Stimulated activated CD8-positive, alpha-beta memory T cell treated with anti-CD3 and anti-CD28 coated beads, Interleukin-4, amount 100 ng/mL, for 1 hour (primary cell): ENCODE measurements at regions not wholly inside any gene's neighbourhood (a gene's known extent, or its start where the extent isn't known, plus 50 kb on each side); places are given as distances from the start of the nearest gene placed in this dataset.

Source experiments
- DNase-seq, 2 donors: peaks; one replicate each; pipeline ENCODE4 v3.0.0-alpha.2; 2020; ENCODE audit warnings: low read depth in 2 of 2, low spot score in 1 of 2

GRCh38 chr22:48667289-48667688, 1160.4 kb downstream of the BRD1 start:
- DNase-seq = no peak

DNA sequence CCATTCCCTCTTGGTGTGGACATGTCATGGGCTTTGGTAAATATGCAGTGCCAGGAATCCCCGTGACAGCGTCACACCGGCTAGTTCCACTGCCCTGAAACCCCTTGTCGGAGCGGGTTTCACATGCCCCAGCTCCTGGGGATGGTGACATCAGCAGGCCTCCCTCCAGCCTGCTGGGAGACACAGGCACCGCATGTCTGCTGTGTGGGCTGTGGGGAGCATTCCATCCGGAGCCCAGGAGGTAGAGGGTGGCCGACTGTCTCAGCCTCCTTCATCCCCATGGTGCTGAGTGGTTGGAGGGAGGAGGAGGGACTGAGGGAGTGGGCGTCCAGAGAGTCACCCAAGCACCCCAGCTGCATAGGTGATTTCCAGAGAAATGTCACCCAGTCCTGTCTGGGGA, 1161.1 kb downstream of the BRD1 start:
- DNase-seq = no peak

- DNase-seq = no peak
These were observed 1162.2 kb downstream of the BRD1 start for GRCh38 chr22:48665311-48665995.

DNA sequence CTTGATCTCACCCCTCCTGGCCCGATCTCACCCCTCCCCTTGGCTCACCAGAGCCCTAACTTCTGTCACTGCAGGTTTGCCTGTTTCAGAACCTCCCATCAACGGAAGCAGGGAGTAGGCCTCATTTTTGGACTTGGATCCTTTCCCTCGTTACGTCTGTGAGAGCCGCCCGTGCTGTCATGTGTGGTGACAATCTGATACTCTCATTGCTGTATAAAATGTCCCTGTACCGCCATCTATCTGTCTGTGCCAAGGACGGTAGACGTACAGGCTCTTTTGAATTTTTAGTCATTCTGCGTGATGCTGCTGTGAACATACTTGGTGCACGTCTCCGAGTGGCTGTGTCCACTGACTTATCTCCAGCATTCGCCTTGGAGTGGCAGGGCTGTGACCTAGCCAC, 1163.1 kb downstream of the BRD1 start:
- DNase-seq = no peak

GRCh38 chr22:48663297-48663696, 1164.4 kb downstream of the BRD1 start:
- DNase-seq = no peak

GRCh38 chr22:48662476-48663135, 1165.1 kb downstream of the BRD1 start:
- DNase-seq = no peak

DNA sequence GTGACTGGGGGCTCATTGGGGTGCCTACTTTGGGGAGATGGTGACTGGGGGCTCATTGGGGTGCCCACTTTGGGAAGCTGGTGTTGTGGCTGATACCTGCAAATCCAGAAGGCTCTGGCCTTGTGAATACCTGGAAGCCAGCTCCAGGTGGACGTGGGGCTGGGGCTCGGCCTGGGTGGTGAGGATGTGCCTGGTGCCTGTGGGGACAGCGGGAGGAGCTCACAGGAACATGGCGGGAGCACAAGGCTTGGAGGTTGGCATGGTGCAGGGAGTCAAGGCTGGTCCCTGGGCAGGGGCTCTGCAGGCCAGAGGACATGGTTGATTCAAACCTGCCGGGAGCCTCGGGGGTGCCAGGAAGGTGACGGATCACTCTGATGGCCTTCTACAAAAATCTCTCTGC, 1165.7 kb downstream of the BRD1 start:
- DNase-seq = no peak

DNA sequence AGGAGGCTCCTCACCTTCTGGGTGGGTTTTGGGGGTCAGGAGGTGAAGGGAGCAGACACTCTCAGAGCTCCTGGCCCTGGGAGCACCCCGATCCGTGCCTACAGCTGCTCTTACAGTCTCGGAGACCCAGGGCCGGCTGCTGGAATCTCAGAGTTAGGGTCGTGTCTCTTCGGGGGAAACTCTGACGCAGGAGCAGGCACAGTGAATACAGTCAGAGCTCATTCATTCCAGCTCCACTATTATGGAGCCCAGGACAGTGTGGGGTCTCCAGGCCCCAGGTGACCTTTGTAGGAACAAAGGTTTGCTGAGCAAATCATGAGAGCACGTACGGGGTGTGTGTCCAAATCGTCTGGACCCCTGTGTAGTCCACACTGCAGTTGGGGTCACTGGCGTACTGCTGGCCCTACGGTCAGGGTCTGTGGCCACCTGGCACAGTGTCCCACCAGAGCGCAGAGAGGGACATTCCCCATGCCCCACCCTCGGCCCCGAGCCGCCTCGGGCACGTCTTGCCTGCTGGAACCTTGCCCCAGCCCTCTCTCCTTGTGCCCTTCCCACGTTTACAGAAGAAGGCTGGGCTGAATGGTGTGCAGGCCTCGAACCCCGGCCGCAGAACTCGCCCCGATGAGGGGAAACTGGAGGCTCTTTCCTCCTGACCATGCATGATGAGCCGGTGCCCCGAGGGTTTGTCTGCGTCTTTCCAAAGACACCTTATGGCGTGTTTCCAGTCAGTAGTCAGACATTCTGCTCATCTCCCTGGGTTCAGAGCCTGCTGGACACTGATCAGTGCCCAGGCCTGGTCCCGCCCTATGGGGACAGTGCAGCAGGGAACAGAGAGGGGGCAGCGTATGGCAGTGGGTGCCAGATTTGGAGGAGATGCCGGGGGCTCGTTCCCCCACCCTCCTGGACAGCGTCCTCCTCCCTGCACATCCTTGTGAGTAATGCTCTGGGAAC, 1166.6 kb downstream of the BRD1 start:
- DNase-seq = no peak

DNA sequence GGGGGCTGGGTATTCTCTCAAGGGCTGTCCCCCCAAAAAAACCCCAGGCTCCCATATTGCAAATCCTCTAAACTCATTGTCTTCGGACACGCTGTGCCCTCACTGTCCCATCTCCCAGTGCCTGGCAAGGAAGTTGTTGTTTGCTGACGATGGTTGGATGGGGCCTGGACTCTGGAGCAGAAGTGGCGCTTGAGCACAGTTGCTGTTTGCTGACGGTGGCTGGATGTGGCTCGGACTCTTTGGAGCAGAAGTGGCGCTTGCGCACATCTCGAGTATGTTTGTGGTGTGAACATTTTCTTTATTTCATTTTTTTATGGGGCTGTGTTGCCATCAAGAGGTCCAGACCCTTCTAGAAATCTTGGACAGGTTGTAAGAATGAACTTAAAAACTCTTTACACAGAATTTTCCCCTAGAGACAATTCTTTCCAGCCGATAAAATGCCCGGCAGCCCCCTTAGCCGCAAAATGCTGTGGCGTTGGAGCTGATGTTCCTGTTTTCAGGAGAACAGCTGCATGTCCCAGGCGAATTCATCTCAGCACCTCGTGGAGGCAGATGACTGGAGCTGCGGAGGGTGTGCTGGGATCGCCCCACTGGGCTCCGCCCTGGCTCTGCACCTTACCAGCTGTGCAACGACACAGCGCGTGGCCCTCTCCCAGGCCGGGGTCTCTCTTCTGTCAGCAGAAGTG, 1167.4 kb downstream of the BRD1 start:
- no peak for DNase-seq

DNA sequence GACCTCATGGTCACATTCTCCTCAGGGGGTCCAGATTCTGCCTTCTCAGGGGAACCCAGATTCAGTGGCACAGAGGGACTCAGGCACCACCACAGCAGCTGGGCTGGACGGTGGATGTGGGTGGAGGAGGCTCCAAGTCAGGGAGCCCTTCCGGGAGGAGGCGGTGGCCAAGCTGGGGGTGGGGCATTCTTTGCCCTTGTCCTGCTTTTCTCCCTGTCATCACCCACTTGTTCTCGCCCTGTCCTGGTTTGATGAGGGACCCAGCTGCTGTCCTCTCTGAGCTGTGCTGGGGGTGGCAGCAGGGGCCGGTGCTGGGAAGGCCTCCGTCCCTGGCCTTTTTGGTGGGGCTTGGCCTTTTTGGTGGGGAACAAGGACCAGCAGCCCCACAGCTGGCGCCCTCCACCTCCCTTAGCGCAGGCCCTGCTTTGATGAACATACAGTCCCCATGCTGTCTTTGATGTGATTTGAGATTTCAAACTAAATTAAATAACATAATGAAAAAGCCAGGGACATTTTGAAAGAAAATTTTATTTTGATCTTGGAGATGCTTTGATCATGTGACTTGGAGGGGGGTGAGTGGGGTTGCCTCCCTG, 1168.2 kb downstream of the BRD1 start:
- DNase-seq = no peak

GRCh38 chr22:48658871-48659270, 1168.8 kb downstream of the BRD1 start:
- DNase-seq = no peak

GRCh38 chr22:48658246-48658645, 1169.4 kb downstream of the BRD1 start:
- DNase-seq = no peak

DNA sequence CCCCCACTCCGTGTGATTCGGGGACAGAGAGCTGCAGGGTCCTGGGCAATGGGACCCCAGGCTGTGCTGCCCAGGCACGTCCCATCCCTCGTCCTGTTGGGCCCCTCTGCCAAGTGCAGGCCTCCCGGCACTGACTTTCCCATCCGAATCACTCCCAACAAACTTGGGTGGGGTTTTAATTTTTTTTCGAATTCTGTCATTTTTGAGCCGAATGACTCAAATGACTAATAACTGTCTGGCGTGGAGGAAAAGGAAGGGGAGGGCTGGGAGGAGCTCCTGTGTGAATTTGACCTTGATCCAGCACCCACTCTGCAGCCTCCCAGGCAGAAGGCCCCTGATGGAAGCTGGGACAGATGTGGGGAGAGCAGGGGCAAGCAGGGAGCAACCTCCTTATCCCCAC, 1173.2 kb downstream of the BRD1 start:
- no peak for DNase-seq

- DNase-seq = no peak
These were observed 1173.7 kb downstream of the BRD1 start for GRCh38 chr22:48653929-48654328.

- no peak for DNase-seq
These were observed 1174.4 kb downstream of the BRD1 start for GRCh38 chr22:48653306-48653705.

- no peak for DNase-seq
These were observed 1174.9 kb downstream of the BRD1 start for GRCh38 chr22:48652796-48653195.

DNA sequence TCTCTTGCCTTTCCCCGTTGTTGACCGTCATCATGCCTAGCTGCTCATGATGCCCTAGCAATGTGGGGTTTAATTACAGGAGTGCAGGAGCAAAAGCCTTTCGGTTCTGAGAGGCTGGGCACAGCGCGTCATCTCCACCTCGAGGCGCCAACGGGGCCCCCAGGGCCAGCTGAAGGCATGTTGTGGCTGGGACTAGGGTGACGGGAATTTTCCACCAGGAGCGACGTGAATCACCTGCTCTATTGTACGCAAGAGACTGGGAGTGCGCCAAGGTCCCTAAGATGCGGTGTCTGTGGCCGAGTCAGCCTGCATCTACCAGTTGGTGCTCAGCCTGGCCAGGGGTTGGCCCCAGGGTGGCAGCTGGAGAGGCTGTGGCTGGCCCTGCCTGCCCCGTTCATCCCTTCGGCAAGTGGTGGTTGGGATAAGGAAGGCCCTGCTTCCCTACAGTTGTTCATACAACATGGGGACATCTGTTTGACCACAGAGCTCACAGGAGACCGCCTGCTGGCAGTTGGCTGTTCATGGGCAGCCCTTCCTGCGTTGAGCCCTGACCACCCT, 1175.6 kb downstream of the BRD1 start:
- no peak for DNase-seq

- DNase-seq = no peak
These were observed 1176.4 kb downstream of the BRD1 start for GRCh38 chr22:48651036-48651890.

GRCh38 chr22:48650323-48651035, 1177.2 kb downstream of the BRD1 start:
- DNase-seq = no peak
